ENCODE measurements at regions not wholly inside any gene's neighbourhood (a gene's known extent, or its start where the extent isn't known, plus 50 kb on each side); places are given as distances from the start of the nearest gene placed in this dataset.
"Not testable (repeated sequence)": the region's sequence is repeated elsewhere in the genome, so short reads cannot be mapped to it uniquely, and the experiment has no call there.

DNA sequence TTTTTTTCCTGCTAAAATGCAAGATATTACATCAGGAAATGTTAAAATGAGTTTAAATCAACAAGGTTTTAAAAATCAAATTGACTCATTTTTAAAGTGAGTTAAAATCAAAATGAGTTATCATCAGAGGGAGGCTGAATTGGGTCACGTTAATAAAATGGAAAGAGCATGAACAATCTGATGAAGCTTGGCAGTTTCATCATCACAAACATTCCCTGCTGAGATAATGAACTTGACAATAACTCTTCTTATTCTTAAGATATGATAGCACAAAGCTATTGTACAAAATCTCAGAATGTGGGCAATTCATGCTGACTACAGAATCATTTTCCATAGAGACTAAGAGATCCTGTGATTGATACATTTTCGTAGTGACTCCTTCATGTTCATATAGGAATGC, 1086.7 kb downstream of the STIM2 start:
- intact Hi-C loops (cut with DNase I), result no loop called here
- H3K27ac ChIP-seq, result no peak overlapping the region
- no peak for DNase-seq (ENCODE audit: low spot score in 2 of 2)
- no peaks in the 10 kb centered on the region for H3K4me1 ChIP-seq
- no peak overlapping the region for H3K4me3 ChIP-seq
- no peaks in the 10 kb centered on the region for H3K36me3 ChIP-seq
- H3K27me3 ChIP-seq, result no peaks in the 10 kb centered on the region
- TF ChIP-seq, protein P1, sequence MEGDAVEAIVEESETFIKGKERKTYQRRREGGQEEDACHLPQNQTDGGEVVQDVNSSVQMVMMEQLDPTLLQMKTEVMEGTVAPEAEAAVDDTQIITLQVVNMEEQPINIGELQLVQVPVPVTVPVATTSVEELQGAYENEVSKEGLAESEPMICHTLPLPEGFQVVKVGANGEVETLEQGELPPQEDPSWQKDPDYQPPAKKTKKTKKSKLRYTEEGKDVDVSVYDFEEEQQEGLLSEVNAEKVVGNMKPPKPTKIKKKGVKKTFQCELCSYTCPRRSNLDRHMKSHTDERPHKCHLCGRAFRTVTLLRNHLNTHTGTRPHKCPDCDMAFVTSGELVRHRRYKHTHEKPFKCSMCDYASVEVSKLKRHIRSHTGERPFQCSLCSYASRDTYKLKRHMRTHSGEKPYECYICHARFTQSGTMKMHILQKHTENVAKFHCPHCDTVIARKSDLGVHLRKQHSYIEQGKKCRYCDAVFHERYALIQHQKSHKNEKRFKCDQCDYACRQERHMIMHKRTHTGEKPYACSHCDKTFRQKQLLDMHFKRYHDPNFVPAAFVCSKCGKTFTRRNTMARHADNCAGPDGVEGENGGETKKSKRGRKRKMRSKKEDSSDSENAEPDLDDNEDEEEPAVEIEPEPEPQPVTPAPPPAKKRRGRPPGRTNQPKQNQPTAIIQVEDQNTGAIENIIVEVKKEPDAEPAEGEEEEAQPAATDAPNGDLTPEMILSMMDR (IDR thresholded peaks at IDR 0.05), result no peak
- no peaks in the 10 kb centered on the region for H3K9me3 ChIP-seq

DNA sequence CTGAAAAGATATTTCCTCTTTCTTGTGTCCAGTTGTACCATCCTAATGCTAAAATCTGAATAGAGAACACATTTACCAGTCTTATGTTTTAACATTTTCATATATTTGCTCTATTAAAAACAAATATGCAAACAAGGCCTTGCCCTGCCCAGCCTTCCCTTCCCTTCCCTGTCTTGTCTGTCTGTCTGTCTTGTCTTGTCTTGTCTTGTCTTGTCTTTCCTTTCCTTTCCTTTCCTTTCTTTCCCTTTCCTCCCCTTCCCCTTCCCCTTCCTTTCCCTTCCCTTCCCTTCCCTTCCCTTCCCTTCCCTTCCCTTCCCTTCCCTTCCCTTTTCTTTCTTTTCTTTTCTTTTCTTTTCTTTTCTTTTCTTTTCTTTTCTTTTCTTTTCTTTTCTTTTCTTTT, 1103.5 kb downstream of the STIM2 start:
- Histone ChIP-seq H3K4me3 (no peak overlapping the region), H3K4me1 (no peaks in the 10 kb centered on the region), H3K9me3 (no peaks in the 10 kb centered on the region), H3K27me3 (no peaks in the 10 kb centered on the region), H3K27ac (no peak overlapping the region), H3K36me3 (no peaks in the 10 kb centered on the region)
- no peak for DNase-seq (ENCODE audit: low spot score in 2 of 2)
- intact Hi-C loops (cut with DNase I), result no loop called here
- TF ChIP-seq, protein P1 (IDR thresholded peaks at IDR 0.05), result no peak

DNA sequence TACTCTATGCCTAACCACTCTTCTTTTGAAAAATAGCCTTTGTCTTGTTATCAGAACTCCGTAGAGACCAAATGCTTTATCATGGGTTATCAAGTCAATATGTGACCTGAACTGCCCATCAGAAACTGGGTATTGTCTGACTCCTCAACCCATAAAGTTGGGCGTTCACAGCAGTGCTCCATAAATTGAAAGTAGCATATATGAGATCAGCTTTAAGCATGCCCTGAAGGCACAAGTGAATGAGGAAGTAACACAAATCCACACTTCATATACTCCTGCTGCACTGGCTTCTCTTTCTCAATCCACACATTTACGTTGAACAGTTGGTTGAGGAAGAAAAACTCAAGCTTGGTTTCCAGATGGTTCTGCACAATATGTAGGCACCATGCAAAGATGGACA, 1106.0 kb downstream of the STIM2 start:
- Histone ChIP-seq H3K27me3 (no peaks in the 10 kb centered on the region), H3K9me3 (no peaks in the 10 kb centered on the region), H3K4me1 (no peaks in the 10 kb centered on the region), H3K27ac (no peak overlapping the region), H3K36me3 (no peaks in the 10 kb centered on the region), H3K4me3 (no peak overlapping the region)
- no peak for DNase-seq (ENCODE audit: low spot score in 2 of 2)
- TF ChIP-seq, protein P1 (IDR thresholded peaks at IDR 0.05), result no peak
- intact Hi-C loops (cut with DNase I), result no loop called here

DNA sequence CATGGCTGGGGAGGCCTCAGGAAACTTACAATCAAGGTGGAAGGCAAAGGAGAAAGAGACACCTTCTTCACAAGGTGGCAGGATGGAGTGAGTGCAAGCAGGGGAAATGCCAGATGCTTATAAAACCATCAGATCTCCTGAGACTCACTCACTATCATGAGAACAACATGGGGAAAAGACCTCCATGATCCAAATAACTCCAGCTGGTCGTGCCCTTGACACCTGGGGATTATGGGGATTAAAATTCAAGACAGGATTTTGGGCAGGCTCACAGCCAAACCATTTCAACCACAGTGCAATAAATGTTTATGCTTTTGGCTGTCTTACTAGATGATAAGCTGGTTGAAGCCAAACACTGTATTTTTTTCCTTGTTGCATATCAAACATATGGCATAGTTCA, 1112.4 kb downstream of the STIM2 start:
- Histone ChIP-seq H3K36me3 (no peaks in the 10 kb centered on the region), H3K27ac (no peak overlapping the region), H3K9me3 (no peaks in the 10 kb centered on the region), H3K4me1 (no peaks in the 10 kb centered on the region), H3K27me3 (no peaks in the 10 kb centered on the region), H3K4me3 (no peak overlapping the region)
- TF ChIP-seq, protein P1 (IDR thresholded peaks at IDR 0.05), result no peak
- no peak for DNase-seq (ENCODE audit: low spot score in 2 of 2)
- intact Hi-C loops (cut with DNase I), result no loop called here

DNA sequence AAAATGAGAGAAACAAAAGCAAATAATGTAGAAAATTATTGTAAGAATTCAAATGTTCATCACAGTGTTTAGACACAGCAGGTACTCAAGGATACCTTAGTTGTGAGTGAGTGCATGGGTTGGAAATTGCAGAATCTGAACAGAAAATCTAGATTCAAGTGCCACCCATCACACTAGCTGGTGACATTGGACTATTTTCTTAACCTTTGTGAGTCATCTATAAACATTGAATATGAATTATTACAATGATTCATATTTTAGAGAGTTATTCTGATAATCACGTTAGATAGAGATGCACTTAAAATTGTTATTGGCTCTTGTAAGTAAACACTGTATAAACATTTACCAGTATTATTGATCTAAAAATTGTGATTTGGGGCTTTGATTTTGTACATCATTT, 1113.1 kb downstream of the STIM2 start:
- Histone ChIP-seq H3K4me1 (no peaks in the 10 kb centered on the region), H3K27me3 (no peaks in the 10 kb centered on the region), H3K9me3 (no peaks in the 10 kb centered on the region), H3K4me3 (no peak overlapping the region), H3K36me3 (no peaks in the 10 kb centered on the region), H3K27ac (no peak overlapping the region)
- TF ChIP-seq, protein P1 (IDR thresholded peaks at IDR 0.05), result no peak
- intact Hi-C loops (cut with DNase I), result no loop called here
- DNase-seq (ENCODE audit: low spot score in 2 of 2), result no peak

DNA sequence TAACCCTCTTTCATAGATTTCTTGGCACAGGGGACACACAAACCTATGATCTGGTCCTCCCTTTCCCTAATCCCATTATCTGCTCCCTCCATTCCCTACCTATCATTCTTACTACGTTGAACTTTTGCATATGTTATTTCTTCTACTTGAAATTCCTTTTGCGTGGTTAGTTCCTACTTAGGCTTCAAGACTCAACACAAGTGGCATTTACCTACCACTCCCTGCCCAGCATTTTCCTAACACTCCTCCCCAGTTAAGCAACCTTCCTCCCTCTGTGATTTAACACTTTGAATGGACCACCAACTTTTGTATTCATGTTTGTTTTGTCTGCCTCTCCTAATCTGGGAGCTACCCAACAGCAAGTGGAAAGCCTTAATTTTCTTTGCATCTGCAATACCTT, 1113.7 kb downstream of the STIM2 start:
- Histone ChIP-seq H3K36me3 (no peaks in the 10 kb centered on the region), H3K4me1 (no peaks in the 10 kb centered on the region), H3K9me3 (no peaks in the 10 kb centered on the region), H3K27ac (no peak overlapping the region), H3K27me3 (no peaks in the 10 kb centered on the region), H3K4me3 (no peak overlapping the region)
- DNase-seq (ENCODE audit: low spot score in 2 of 2), result no peak
- TF ChIP-seq, protein P1 (IDR thresholded peaks at IDR 0.05), result no peak
- intact Hi-C loops (cut with DNase I), result no loop called here

DNA sequence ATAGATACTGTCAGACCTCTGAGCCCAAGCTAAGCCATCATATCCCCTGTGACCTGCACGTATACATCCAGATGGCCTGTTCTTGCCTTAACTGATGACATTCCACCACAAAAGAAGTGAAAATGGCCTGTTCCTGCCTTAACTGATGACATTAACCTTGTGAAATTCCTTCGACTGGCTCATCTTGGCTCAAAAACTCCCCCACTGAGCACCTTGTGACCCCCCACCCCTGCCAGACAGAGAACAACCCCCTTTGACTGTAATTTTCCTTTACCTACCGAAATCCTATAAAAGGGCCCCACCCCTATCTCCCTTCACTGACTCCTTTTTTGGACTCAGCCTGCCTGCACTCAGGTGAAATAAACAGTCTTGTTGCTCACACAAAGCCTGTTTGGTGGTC, 1114.2 kb downstream of the STIM2 start:
- intact Hi-C loops (cut with DNase I); DNase-seq (ENCODE audit: low spot score in 2 of 2); H3K27ac ChIP-seq; H3K27me3 ChIP-seq; H3K36me3 ChIP-seq; H3K9me3 ChIP-seq; H3K4me1 ChIP-seq; H3K4me3 ChIP-seq: not testable (repeated sequence)

DNA sequence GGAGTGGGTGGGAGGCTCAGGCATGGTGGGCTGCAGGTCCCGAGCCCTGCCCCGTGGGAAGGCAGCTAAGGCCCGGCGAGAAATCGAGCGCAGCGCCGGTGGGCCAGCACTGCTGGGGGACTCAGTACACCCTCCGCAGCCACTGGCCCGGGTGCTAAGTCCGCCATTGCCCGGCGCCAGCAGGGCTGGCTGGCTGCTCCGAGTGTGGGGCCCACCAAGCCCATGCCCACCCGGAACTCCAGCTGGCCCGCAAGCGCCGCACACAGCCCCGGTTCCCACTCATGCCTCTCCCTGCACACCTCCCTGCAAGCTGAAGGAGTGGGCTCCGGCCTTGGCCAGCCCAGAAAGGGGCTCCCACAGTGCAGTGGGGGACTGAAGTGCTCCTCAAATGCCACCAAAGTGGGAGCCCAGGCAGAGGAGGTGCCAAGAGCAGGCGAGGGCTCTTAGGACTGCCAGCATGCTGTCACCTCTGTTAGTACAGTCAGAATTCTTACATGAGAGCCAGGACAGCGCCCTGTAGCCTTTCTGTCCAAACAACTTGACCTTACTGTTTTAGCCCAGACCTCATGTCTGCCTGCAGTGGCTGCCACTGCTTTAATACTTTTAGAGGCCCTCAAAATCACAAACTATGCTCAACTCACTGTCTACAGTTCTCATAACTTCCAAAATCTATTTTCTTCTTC, 1117.9 kb downstream of the STIM2 start:
- H3K9me3 ChIP-seq; H3K4me3 ChIP-seq; H3K27me3 ChIP-seq; H3K4me1 ChIP-seq; H3K27ac ChIP-seq; H3K36me3 ChIP-seq; DNase-seq (ENCODE audit: low spot score in 2 of 2); intact Hi-C loops (cut with DNase I): not testable (repeated sequence)

All from ascending aorta (tissue), 2 donors.